CD4-positive, alpha-beta T cell (primary cell): ENCODE measurements at regions not wholly inside any gene's neighbourhood (a gene's known extent, or its start where the extent isn't known, plus 50 kb on each side); places are given as distances from the start of the nearest gene placed in this dataset.

ENCODE experiments used
- ATAC-seq: fragments of 200-7000 bp; cut with Tn5 transposase; one replicate; pipeline ENCODE4 v1.10.0; 2022; ENCODE audit warnings: mild to moderate bottlenecking; ENCODE audit not compliant: poor library complexity
- CTCF ChIA-PET: fragments of 350-600 bp; sonication (Branson Sonifier 250); formaldehyde crosslinking; loops from one replicate; lab custom pipeline; 2021; ENCODE audit warnings: antibody characterized with exemption, inconsistent platforms; lab: Charles Lee
- POLR2A ChIA-PET: fragments of 350-600 bp; sonication (Branson Sonifier 250); formaldehyde crosslinking; loops from one replicate; lab custom pipeline; 2021; ENCODE audit warnings: antibody characterized with exemption, inconsistent platforms; lab: Charles Lee
- DNase-seq, 14 experiments: peaks; one replicate each; pipeline ENCODE4 v3.0.0-alpha.2; 2013 to 2020; ENCODE audit warnings: mixed read lengths in 2 of 14
- H3K27ac ChIP-seq, 2 donors: one replicate each; pipeline versions ENCODE4 v1.5.1 to v1.7.0; 2013; ENCODE audit warnings: low read length in 2 of 2, low read depth in 1 of 2, mild to moderate bottlenecking in 1 of 2
- H3K27me3 ChIP-seq, 2 experiments: 1 replicate in 1 of 2; 2 replicates in 1 of 2; pipeline versions ENCODE4 v1.6.1 to v1.7.0; 2013; ENCODE audit warnings: low read length in 2 of 2, control low read depth in 1 of 2, mild to moderate bottlenecking in 1 of 2, moderate library complexity in 1 of 2; ENCODE audit not compliant: insufficient read depth in 2 of 2, control insufficient read depth in 1 of 2
- H3K36me3 ChIP-seq: one replicate; pipeline ENCODE4 v1.6.1; 2013; ENCODE audit warnings: low read length, control low read depth; ENCODE audit not compliant: insufficient read depth
- H3K4me1 ChIP-seq: one replicate; pipeline ENCODE4 v1.6.1; 2013; ENCODE audit warnings: low read length, control low read depth; ENCODE audit not compliant: insufficient read depth
- H3K4me3 ChIP-seq: one replicate; pipeline ENCODE4 v1.5.1; 2013; ENCODE audit warnings: mild to moderate bottlenecking, low read length, moderate library complexity
- H3K9me3 ChIP-seq, 2 experiments: 1 replicate in 1 of 2; 2 replicates in 1 of 2; pipeline versions ENCODE4 v1.6.1 to v1.7.0; 2013; ENCODE audit warnings: low read length in 2 of 2, mild to moderate bottlenecking in 2 of 2, control low read depth in 1 of 2, moderate library complexity in 1 of 2; ENCODE audit not compliant: control insufficient read depth in 1 of 2, insufficient read depth in 1 of 2
- H3K27ac Mint-ChIP-seq: one replicate; pipeline ENCODE4 v1.8.0; 2020; ENCODE audit warnings: mixed read lengths
- H3K27me3 Mint-ChIP-seq: one replicate; pipeline ENCODE4 v1.8.0; 2021; ENCODE audit warnings: mixed read lengths
- H3K36me3 Mint-ChIP-seq: one replicate; pipeline ENCODE4 v1.8.0; 2021; ENCODE audit warnings: low read depth, mixed read lengths
- H3K4me1 Mint-ChIP-seq: one replicate; pipeline ENCODE4 v1.8.0; 2021; ENCODE audit warnings: low read depth, mixed read lengths
- H3K4me3 Mint-ChIP-seq: one replicate; pipeline ENCODE4 v1.8.0; 2020; ENCODE audit warnings: mild to moderate bottlenecking, mixed read lengths
- H3K9me3 Mint-ChIP-seq: one replicate; pipeline ENCODE4 v1.8.0; 2020; ENCODE audit warnings: mixed read lengths
- intact Hi-C, 2 experiments: fragments of 100-400 bp; cut with DNase I in 1 of 2; cut with micrococcal nuclease in 1 of 2; formaldehyde crosslinking; loops; one replicate each; pipeline versions ENCODE4 v1.15.1 to v1.9.0; 2023 to 2025; cut with DNase I, micrococcal nuclease
- TF ChIP-seq, protein P1 (sequence below): fragments of 200-600 bp; IDR thresholded peaks from one replicate; pipeline ENCODE4 v1.8.0; 2022; ENCODE audit warnings: antibody characterized with exemption, mild to moderate bottlenecking

DNA sequence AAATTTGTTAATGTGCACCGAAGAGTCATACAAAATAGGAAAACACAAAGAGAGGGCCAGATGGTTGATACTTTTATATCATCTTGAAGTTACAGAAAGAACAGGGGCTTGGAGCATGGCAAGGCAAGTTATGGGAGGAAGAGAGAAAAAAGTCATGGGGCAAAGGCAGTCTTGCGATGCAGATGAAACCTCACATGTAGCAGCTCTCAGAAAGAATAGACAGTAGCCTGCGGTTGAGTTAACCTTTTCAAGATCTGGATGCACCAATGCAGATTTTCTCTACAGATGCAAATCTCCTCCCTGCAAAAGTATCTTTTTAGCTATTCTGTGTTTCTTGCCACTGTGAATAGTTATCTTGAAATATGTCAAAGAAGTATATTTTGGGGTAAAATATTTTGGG is 243.9 kb downstream of the TMEM167A start:
- Histone ChIP-seq H3K36me3 (no peaks in the 10 kb centered on the region), H3K4me3 (no peak overlapping the region), H3K27me3 (no peaks in the 10 kb centered on the region), H3K27ac (no peak overlapping the region), H3K4me1 (no peaks in the 10 kb centered on the region), H3K9me3 (peaks cover 0 to 3% of the 10 kb centered on the region in 2 experiments)
- peaks cover 10% of the 10 kb centered on the region for H3K9me3 Mint-ChIP-seq
- H3K36me3 Mint-ChIP-seq: no peaks in the 10 kb centered on the region
- no peak overlapping the region for H3K4me3 Mint-ChIP-seq
- no peaks in the 10 kb centered on the region for H3K4me1 Mint-ChIP-seq
- H3K27me3 Mint-ChIP-seq: no peaks in the 10 kb centered on the region
- ChIA-PET CTCF (no interaction called here), POLR2A (no interaction called here)
- ATAC-seq (no peak), DNase-seq (no peak)
- no peak overlapping the region for H3K27ac Mint-ChIP-seq
- intact Hi-C loops: no loop called here
- TF ChIP-seq, protein P1, sequence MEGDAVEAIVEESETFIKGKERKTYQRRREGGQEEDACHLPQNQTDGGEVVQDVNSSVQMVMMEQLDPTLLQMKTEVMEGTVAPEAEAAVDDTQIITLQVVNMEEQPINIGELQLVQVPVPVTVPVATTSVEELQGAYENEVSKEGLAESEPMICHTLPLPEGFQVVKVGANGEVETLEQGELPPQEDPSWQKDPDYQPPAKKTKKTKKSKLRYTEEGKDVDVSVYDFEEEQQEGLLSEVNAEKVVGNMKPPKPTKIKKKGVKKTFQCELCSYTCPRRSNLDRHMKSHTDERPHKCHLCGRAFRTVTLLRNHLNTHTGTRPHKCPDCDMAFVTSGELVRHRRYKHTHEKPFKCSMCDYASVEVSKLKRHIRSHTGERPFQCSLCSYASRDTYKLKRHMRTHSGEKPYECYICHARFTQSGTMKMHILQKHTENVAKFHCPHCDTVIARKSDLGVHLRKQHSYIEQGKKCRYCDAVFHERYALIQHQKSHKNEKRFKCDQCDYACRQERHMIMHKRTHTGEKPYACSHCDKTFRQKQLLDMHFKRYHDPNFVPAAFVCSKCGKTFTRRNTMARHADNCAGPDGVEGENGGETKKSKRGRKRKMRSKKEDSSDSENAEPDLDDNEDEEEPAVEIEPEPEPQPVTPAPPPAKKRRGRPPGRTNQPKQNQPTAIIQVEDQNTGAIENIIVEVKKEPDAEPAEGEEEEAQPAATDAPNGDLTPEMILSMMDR: no peak

GRCh38 chr5:82832445-82832844 is 244.7 kb downstream of the TMEM167A start:
- Histone ChIP-seq H3K9me3 (peaks cover 0 to 3% of the 10 kb centered on the region in 2 experiments), H3K36me3 (no peaks in the 10 kb centered on the region), H3K4me1 (no peaks in the 10 kb centered on the region), H3K27ac (no peak overlapping the region), H3K4me3 (no peak overlapping the region), H3K27me3 (no peaks in the 10 kb centered on the region)
- TF ChIP-seq, protein P1: no peak
- CTCF ChIA-PET: no interaction called here
- H3K9me3 Mint-ChIP-seq: peaks cover 10% of the 10 kb centered on the region
- DNase-seq (no peak), ATAC-seq (no peak)
- no peak overlapping the region for H3K27ac Mint-ChIP-seq
- H3K27me3 Mint-ChIP-seq: no peaks in the 10 kb centered on the region
- H3K4me1 Mint-ChIP-seq: no peaks in the 10 kb centered on the region
- H3K36me3 Mint-ChIP-seq: no peaks in the 10 kb centered on the region
- intact Hi-C loops: no loop called here
- no peak overlapping the region for H3K4me3 Mint-ChIP-seq
- POLR2A ChIA-PET: no interaction called here

- POLR2A ChIA-PET: no interaction called here
- ATAC-seq: no peak
- Histone ChIP-seq H3K9me3 (no peaks in the 10 kb centered on the region), H3K4me1 (no peaks in the 10 kb centered on the region), H3K27me3 (no peaks in the 10 kb centered on the region), H3K4me3 (no peak overlapping the region), H3K36me3 (no peaks in the 10 kb centered on the region), H3K27ac (no peak overlapping the region)
- Mint-ChIP-seq H3K4me3 (no peak overlapping the region), H3K27ac (no peak overlapping the region), H3K36me3 (no peaks in the 10 kb centered on the region), H3K4me1 (no peaks in the 10 kb centered on the region), H3K9me3 (no peaks in the 10 kb centered on the region), H3K27me3 (no peaks in the 10 kb centered on the region)
- intact Hi-C loops: no loop called here
- CTCF ChIA-PET: no interaction called here
- no peak for DNase-seq
- TF ChIP-seq, protein P1: no peak
Observed at GRCh38 chr5:82828211-82828610, 249.0 kb downstream of the TMEM167A start.
